GM06990 (cell line): ENCODE measurements at regions not wholly inside any gene's neighbourhood (a gene's known extent, or its start where the extent isn't known, plus 50 kb on each side); places are given as distances from the start of the nearest gene placed in this dataset.

Experiments
- DNase-seq: peaks from one replicate; pipeline ENCODE4 v3.0.0-alpha.2; 2011; ENCODE audit not compliant: insufficient read length; ENCODE audit errors: extremely low read depth
- H3K27me3 ChIP-seq: replicated peaks from 2 replicates; pipeline ENCODE4 v1.6.0; 2011; ENCODE audit warnings: low read length; ENCODE audit not compliant: control insufficient read depth, insufficient read depth
- H3K36me3 ChIP-seq: 2 replicates; pipeline ENCODE4 v1.5.1; 2011; ENCODE audit warnings: low read length; ENCODE audit not compliant: control insufficient read depth, insufficient read depth
- H3K4me3 ChIP-seq: replicated peaks from 2 replicates; pipeline ENCODE4 v1.5.1; 2011; ENCODE audit warnings: low read depth, mild to moderate bottlenecking, control low read depth, low read length
- CTCF ChIP-seq: IDR thresholded peaks from 2 replicates; pipeline ENCODE4 v1.5.1; 2011; ENCODE audit warnings: low read length, control low read depth, mild to moderate bottlenecking, inconsistent platforms; ENCODE audit not compliant: insufficient read depth, poor library complexity, severe bottlenecking

DNA sequence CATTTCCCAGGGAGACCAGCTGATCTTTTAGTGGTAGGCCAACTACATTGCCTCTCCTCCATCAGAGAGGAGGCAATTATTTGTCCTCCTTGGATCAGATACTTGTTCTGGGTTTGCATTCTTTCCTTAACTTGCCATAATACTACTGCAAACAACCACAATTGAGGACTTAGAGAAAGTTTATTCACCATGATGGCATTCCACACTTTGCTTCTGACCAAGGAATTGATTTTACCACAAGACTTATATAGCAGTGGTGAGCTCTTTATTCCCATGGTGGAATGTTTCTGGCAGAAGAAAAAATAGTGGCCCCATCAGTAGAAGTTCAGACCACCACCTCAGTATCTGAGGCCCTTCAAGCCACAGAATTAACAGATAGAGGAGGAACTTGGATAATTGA lies 123.9 kb upstream of the PPP3CA start:
- H3K27me3 ChIP-seq = no peaks in the 10 kb centered on the region
- DNase-seq = no peak
- TF ChIP-seq CTCF = no peak
- no peaks in the 10 kb centered on the region for H3K36me3 ChIP-seq
- H3K4me3 ChIP-seq = no peak overlapping the region

- H3K4me3 ChIP-seq = no peak overlapping the region
- no peak for TF ChIP-seq CTCF
- DNase-seq = no peak
- H3K27me3 ChIP-seq = no peaks in the 10 kb centered on the region
- H3K36me3 ChIP-seq = no peaks in the 10 kb centered on the region
Measured at GRCh38 chr4:101464596-101464995, 117.3 kb upstream of the PPP3CA start.

DNA sequence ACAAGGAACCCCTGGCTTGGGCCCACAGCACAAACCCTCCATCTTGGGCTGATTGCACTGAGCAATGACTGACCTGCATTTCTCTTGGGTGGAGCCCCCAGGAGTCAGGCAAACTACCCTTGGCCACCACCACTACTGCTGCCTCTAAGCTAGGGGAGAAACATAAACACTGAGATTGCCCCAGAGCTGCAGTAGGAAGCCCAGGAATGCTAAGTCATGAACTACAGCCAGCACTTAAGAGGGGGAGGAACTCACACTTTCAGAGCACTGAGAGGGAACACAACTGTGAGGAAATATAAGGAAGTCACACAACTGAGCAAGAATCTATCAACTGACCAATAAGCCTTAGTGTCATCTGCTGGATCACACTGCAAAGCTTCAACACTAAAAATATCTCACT lies 111.6 kb upstream of the PPP3CA start:
- Histone ChIP-seq H3K4me3 (no peak overlapping the region), H3K27me3 (no peaks in the 10 kb centered on the region), H3K36me3 (no peaks in the 10 kb centered on the region)
- DNase-seq = no peak
- TF ChIP-seq CTCF = no peak

DNA sequence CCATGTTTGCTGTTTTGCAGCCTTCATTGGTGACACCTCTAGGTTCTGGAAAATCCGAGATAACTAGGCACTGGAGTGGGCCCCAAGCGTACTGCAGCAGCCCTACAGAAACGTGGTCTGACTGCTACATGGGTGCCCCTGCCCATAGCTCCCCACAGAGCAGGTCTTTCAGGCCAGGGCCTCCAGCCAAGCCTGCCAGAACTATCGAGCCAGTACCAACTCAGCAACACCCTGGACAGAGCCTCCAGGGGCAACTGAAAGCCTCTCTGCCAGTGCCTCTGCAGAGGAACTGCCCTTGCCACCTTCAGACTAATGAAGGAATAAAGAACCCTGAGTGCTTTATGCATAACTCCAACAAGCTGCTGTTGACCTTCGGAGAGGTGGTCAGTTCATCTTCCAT lies 111.1 kb upstream of the PPP3CA start:
- no peaks in the 10 kb centered on the region for H3K36me3 ChIP-seq

GRCh38 chr4:101451086-101451485 lies 103.8 kb upstream of the PPP3CA start:
- TF ChIP-seq CTCF = no peak
- H3K36me3 ChIP-seq = no peaks in the 10 kb centered on the region
- H3K27me3 ChIP-seq = no peaks in the 10 kb centered on the region
- no peak for DNase-seq
- H3K4me3 ChIP-seq = no peak overlapping the region

More for the DNA sequence above, 111.1 kb upstream of the PPP3CA start:
- TF ChIP-seq CTCF = no peak
- no peak for DNase-seq
- no peaks in the 10 kb centered on the region for H3K27me3 ChIP-seq
- no peak overlapping the region for H3K4me3 ChIP-seq

DNA sequence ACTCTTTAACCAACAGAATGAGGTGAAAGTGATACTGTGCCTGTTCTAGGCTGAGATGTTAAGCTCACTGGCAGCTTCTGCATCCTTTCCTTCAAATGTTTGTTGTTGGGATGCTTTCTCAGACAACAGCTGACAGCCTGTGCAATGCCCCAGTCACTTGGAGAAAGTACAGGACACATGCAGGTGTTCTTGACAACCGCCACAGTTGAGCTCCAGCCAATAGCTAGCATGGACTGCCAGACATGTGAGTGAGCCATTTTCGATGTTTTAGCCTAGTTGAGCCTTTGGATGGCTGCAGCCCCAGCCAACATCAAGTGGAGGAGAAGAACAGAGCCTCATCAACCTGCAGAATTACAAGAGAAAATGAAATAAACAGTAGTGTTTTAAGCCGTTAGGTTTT lies 94.1 kb upstream of the PPP3CA start:
- no peak for DNase-seq
- Histone ChIP-seq H3K36me3 (no peaks in the 10 kb centered on the region), H3K4me3 (no peak overlapping the region), H3K27me3 (no peaks in the 10 kb centered on the region; the same call in 1 of the 2 replicates)
- TF ChIP-seq CTCF = no peak
